GM12865 (cell line): ENCODE measurements at regions not wholly inside any gene's neighbourhood (a gene's known extent, or its start where the extent isn't known, plus 50 kb on each side); places are given as distances from the start of the nearest gene placed in this dataset.
"Not testable (repeated sequence)": the region's sequence is repeated elsewhere in the genome, so short reads cannot be mapped to it uniquely, and the experiment has no call there.

ENCODE experiments used
- DNase-seq: peaks from one replicate; pipeline ENCODE4 v3.0.0; 2010; ENCODE audit warnings: low read depth
- H3K4me3 ChIP-seq: 2 replicates; pipeline ENCODE4 v1.5.1; 2011; ENCODE audit warnings: mild to moderate bottlenecking, low read depth, low read length, control low read depth
- TF ChIP-seq, protein P1 (sequence below): IDR thresholded peaks from 2 replicates; pipeline ENCODE4 v1.5.1; 2011; ENCODE audit warnings: low read length, control low read depth, low read depth, inconsistent platforms; ENCODE audit not compliant: insufficient read depth; ENCODE audit errors: missing control alignments

GRCh38 chr1:102252731-102253505, 256.2 kb upstream of the OLFM3 start:
- DNase-seq: no peak
- TF ChIP-seq, protein P1, sequence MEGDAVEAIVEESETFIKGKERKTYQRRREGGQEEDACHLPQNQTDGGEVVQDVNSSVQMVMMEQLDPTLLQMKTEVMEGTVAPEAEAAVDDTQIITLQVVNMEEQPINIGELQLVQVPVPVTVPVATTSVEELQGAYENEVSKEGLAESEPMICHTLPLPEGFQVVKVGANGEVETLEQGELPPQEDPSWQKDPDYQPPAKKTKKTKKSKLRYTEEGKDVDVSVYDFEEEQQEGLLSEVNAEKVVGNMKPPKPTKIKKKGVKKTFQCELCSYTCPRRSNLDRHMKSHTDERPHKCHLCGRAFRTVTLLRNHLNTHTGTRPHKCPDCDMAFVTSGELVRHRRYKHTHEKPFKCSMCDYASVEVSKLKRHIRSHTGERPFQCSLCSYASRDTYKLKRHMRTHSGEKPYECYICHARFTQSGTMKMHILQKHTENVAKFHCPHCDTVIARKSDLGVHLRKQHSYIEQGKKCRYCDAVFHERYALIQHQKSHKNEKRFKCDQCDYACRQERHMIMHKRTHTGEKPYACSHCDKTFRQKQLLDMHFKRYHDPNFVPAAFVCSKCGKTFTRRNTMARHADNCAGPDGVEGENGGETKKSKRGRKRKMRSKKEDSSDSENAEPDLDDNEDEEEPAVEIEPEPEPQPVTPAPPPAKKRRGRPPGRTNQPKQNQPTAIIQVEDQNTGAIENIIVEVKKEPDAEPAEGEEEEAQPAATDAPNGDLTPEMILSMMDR: no peak
- no peak overlapping the region for H3K4me3 ChIP-seq

DNA sequence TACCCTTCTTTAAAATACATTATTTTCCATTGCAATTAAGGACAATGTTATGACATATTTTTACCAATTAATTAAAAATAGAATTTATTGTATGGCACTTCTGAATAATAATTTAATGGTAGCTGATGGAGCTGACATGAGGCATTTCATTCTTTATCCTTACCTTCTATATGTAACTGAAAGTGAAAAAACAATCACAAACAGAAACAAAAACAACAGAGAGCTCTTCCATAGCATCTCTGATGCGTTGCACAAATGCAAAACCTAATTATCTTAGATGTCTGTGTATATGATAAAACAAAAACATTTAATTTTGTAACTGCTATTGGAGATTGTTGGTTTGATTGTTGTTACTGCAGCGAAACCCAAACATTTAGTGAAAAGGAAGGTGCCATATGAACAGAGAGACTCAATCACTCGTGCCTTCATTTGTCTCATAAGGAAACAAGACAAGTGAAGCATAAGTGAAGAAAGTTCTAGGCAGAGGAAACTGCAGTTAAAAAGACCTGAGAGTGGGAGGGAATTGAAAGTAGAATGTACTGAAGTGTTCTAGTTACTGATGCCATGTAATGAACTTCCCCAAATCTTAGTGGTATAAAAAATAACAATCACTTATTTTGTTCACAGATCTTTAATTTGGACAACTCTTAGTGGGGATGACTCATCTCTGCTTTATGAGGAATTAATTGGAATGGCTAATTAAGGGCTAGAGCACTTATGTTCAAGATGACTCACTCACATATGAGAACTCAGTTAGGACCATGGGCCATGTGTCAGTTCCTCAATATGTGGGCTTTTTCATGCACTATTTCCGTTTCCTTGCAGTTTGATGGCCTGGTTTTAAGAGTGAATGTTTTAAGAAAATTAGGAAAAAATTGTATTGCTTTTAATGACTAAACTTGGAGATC, 245.0 kb upstream of the OLFM3 start:
- TF ChIP-seq, protein P1: no peak
- DNase-seq: peak; percentile 12
- no peak overlapping the region for H3K4me3 ChIP-seq

GRCh38 chr1:102239247-102239646, 242.5 kb upstream of the OLFM3 start:
- no peak overlapping the region for H3K4me3 ChIP-seq
- DNase-seq: no peak
- TF ChIP-seq, protein P1: no peak

- TF ChIP-seq, protein P1: no peak
- DNase-seq: no peak
- H3K4me3 ChIP-seq: no peak overlapping the region
These were observed 238.1 kb upstream of the OLFM3 start for GRCh38 chr1:102234753-102235359.

GRCh38 chr1:102219463-102219862, 222.7 kb upstream of the OLFM3 start:
- no peak overlapping the region for H3K4me3 ChIP-seq
- TF ChIP-seq, protein P1: no peak
- DNase-seq: no peak

- DNase-seq, H3K4me3 ChIP-seq: not testable (repeated sequence)
These were observed 214.2 kb upstream of the OLFM3 start for GRCh38 chr1:102210891-102211290.

DNA sequence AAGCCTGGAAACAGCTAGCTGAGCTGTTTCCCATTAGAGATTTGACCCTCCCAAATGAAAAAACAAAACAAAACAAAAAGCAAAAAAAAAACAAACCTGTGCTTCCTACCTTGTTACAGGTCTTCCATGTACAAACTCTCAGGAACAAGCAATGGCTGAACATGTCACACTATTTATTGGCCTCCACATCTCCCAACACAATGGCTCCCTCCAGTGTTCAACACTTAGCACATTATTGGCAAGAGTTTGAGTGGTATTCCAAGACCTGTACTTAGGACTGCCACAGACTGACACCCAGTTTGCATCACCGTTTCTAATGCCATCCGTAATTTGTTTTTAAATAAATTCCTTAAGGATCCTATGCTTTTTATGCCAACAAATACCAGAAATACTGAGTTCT, 195.0 kb upstream of the OLFM3 start:
- TF ChIP-seq, protein P1: peak; percentile 31
- DNase-seq: peak; percentile 39
- H3K4me3 ChIP-seq: no peak overlapping the region
